ENCODE measurements at regions not wholly inside any gene's neighbourhood (a gene's known extent, or its start where the extent isn't known, plus 50 kb on each side); places are given as distances from the start of the nearest gene placed in this dataset.

DNA sequence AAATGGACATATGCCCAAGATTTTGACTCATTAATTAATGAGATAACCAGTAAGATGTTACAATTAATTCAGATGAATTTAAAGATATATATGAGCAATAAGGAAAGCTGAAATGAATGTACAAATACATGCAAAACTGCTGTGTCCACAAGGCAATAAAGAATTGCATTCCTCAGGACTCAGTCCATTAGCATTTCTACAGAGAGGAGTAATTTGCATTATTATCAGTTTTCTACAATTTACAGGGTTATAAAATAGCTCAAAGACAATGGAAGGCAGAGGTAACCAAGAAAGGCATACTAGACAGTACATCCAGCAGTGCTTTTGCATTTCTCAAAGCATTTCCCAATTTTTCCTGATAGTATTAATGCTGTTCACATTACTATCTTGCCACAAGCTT is 377.1 kb upstream of the GOLIM4 start:
- TF ChIP-seq, protein P1, sequence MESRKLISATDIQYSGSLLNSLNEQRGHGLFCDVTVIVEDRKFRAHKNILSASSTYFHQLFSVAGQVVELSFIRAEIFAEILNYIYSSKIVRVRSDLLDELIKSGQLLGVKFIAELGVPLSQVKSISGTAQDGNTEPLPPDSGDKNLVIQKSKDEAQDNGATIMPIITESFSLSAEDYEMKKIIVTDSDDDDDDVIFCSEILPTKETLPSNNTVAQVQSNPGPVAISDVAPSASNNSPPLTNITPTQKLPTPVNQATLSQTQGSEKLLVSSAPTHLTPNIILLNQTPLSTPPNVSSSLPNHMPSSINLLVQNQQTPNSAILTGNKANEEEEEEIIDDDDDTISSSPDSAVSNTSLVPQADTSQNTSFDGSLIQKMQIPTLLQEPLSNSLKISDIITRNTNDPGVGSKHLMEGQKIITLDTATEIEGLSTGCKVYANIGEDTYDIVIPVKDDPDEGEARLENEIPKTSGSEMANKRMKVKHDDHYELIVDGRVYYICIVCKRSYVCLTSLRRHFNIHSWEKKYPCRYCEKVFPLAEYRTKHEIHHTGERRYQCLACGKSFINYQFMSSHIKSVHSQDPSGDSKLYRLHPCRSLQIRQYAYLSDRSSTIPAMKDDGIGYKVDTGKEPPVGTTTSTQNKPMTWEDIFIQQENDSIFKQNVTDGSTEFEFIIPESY (IDR thresholded peaks at IDR 0.05; ENCODE audit: borderline replicate concordance, low read depth) = no peak
- TF ChIP-seq, protein P2, sequence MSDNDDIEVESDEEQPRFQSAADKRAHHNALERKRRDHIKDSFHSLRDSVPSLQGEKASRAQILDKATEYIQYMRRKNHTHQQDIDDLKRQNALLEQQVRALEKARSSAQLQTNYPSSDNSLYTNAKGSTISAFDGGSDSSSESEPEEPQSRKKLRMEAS (IDR thresholded peaks at IDR 0.05; ENCODE audit: low read depth) = no peak
- TF ChIP-seq POLR2AphosphoS5 (IDR thresholded peaks at IDR 0.05; ENCODE audit: low read depth, low read length) (no peak), TAF1 (IDR thresholded peaks at IDR 0.05; ENCODE audit: borderline replicate concordance, low read depth, low read length) (no peak), PBX3 (IDR thresholded peaks at IDR 0.05) (no peak), EP300 (IDR thresholded peaks at IDR 0.05; ENCODE audit: borderline replicate concordance in 1 of 2, low read depth in 1 of 2, low read length in 1 of 2) (no peak), RAD21 (IDR thresholded peaks at IDR 0.05; ENCODE audit: low read length) (no peak), RCOR1 (IDR thresholded peaks at IDR 0.05; ENCODE audit: low read length) (no peak)
- TF ChIP-seq, protein P3, sequence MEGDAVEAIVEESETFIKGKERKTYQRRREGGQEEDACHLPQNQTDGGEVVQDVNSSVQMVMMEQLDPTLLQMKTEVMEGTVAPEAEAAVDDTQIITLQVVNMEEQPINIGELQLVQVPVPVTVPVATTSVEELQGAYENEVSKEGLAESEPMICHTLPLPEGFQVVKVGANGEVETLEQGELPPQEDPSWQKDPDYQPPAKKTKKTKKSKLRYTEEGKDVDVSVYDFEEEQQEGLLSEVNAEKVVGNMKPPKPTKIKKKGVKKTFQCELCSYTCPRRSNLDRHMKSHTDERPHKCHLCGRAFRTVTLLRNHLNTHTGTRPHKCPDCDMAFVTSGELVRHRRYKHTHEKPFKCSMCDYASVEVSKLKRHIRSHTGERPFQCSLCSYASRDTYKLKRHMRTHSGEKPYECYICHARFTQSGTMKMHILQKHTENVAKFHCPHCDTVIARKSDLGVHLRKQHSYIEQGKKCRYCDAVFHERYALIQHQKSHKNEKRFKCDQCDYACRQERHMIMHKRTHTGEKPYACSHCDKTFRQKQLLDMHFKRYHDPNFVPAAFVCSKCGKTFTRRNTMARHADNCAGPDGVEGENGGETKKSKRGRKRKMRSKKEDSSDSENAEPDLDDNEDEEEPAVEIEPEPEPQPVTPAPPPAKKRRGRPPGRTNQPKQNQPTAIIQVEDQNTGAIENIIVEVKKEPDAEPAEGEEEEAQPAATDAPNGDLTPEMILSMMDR (IDR thresholded peaks at IDR 0.05) = no peak
- TF ChIP-seq, protein P4, sequence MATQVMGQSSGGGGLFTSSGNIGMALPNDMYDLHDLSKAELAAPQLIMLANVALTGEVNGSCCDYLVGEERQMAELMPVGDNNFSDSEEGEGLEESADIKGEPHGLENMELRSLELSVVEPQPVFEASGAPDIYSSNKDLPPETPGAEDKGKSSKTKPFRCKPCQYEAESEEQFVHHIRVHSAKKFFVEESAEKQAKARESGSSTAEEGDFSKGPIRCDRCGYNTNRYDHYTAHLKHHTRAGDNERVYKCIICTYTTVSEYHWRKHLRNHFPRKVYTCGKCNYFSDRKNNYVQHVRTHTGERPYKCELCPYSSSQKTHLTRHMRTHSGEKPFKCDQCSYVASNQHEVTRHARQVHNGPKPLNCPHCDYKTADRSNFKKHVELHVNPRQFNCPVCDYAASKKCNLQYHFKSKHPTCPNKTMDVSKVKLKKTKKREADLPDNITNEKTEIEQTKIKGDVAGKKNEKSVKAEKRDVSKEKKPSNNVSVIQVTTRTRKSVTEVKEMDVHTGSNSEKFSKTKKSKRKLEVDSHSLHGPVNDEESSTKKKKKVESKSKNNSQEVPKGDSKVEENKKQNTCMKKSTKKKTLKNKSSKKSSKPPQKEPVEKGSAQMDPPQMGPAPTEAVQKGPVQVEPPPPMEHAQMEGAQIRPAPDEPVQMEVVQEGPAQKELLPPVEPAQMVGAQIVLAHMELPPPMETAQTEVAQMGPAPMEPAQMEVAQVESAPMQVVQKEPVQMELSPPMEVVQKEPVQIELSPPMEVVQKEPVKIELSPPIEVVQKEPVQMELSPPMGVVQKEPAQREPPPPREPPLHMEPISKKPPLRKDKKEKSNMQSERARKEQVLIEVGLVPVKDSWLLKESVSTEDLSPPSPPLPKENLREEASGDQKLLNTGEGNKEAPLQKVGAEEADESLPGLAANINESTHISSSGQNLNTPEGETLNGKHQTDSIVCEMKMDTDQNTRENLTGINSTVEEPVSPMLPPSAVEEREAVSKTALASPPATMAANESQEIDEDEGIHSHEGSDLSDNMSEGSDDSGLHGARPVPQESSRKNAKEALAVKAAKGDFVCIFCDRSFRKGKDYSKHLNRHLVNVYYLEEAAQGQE (IDR thresholded peaks at IDR 0.05; ENCODE audit: low read depth, low read length) = no peak

All from SK-N-SH (cell line).